ENCODE measurements at regions not wholly inside any gene's neighbourhood (a gene's known extent, or its start where the extent isn't known, plus 50 kb on each side); places are given as distances from the start of the nearest gene placed in this dataset.

GRCh38 chr5:143645356-143645755 lies 166.6 kb upstream of the HMHB1 start:
- TF ChIP-seq POLR2AphosphoS5 (IDR thresholded peaks at IDR 0.05) (no peak), CTCF (IDR thresholded peaks at IDR 0.05) (no peak), POLR2A (IDR thresholded peaks at IDR 0.05) (no peak), EP300 (IDR thresholded peaks at IDR 0.05) (no peak)

All from gastroesophageal sphincter (tissue), 3 donors.